ENCODE measurements at regions not wholly inside any gene's neighbourhood (a gene's known extent, or its start where the extent isn't known, plus 50 kb on each side); places are given as distances from the start of the nearest gene placed in this dataset.

- Histone ChIP-seq H3K27ac (ENCODE audit: low read depth, low read length, poor library complexity, severe bottlenecking) (no peak overlapping the region), H3F3A (ENCODE audit: insufficient read depth, low read length) (no peaks in the 10 kb centered on the region), H3K9me3 (ENCODE audit: low read length) (no peaks in the 10 kb centered on the region), H3K4me3 (ENCODE audit: low read depth, low read length, poor library complexity, severe bottlenecking) (no peak overlapping the region), H3K27me3 (ENCODE audit: insufficient read depth, low read length) (no peaks in the 10 kb centered on the region), H3K9ac (ENCODE audit: low read length) (no peak overlapping the region), H3K36me3 (ENCODE audit: insufficient read depth, low read length) (no peaks in the 10 kb centered on the region), H2AFZ (ENCODE audit: low read length) (no peak overlapping the region), H3K4me1 (ENCODE audit: insufficient read depth, low read length, severe bottlenecking) (no peaks in the 10 kb centered on the region), H3K4me2 (ENCODE audit: low read length) (no peak overlapping the region), H3K79me2 (ENCODE audit: insufficient read depth, low read length) (no peaks in the 10 kb centered on the region), H4K20me1 (ENCODE audit: insufficient read depth, low read length) (no peaks in the 10 kb centered on the region), H3K9me2 (ENCODE audit: low read depth, low read length) (no peaks in the 10 kb centered on the region)
- TF ChIP-seq EZH2 (IDR thresholded peaks at IDR 0.05; ENCODE audit: borderline replicate concordance, low read length) (no peak), CTCF (IDR thresholded peaks at IDR 0.05; ENCODE audit: low read length) (peak; percentile 42)
Measured at GRCh38 chrX:125998432-125998831, 167.7 kb downstream of the DCAF12L2 start.

GRCh38 chrX:126027229-126027628, 138.9 kb downstream of the DCAF12L2 start:
- Histone ChIP-seq H3K4me1 (ENCODE audit: insufficient read depth, low read length, severe bottlenecking) (no peaks in the 10 kb centered on the region), H3K27ac (ENCODE audit: low read depth, low read length, poor library complexity, severe bottlenecking) (no peak overlapping the region), H3K27me3 (ENCODE audit: insufficient read depth, low read length) (no peaks in the 10 kb centered on the region), H3F3A (ENCODE audit: insufficient read depth, low read length) (no peaks in the 10 kb centered on the region), H3K4me3 (ENCODE audit: low read depth, low read length, poor library complexity, severe bottlenecking) (no peak overlapping the region), H3K4me2 (ENCODE audit: low read length) (no peak overlapping the region), H3K36me3 (ENCODE audit: insufficient read depth, low read length) (no peaks in the 10 kb centered on the region), H3K9me2 (ENCODE audit: low read depth, low read length) (no peaks in the 10 kb centered on the region), H4K20me1 (ENCODE audit: insufficient read depth, low read length) (no peaks in the 10 kb centered on the region), H2AFZ (ENCODE audit: low read length) (no peak overlapping the region), H3K9me3 (ENCODE audit: low read length) (no peaks in the 10 kb centered on the region), H3K9ac (ENCODE audit: low read length) (no peak overlapping the region), H3K79me2 (ENCODE audit: insufficient read depth, low read length) (no peaks in the 10 kb centered on the region)
- TF ChIP-seq CTCF (IDR thresholded peaks at IDR 0.05; ENCODE audit: low read length) (no peak), EZH2 (IDR thresholded peaks at IDR 0.05; ENCODE audit: borderline replicate concordance, low read length) (no peak)

- Histone ChIP-seq H4K20me1 (ENCODE audit: insufficient read depth, low read length) (no peaks in the 10 kb centered on the region), H2AFZ (ENCODE audit: low read length) (no peak overlapping the region)
Measured at GRCh38 chrX:126030021-126030420, 136.1 kb downstream of the DCAF12L2 start.

More at GRCh38 chrX:126030021-126030420, 136.1 kb downstream of the DCAF12L2 start:
- no peak overlapping the region for H3K4me2 ChIP-seq (ENCODE audit: low read length)
- no peaks in the 10 kb centered on the region for H3K9me3 ChIP-seq (ENCODE audit: low read length)
- no peak overlapping the region for H3K27ac ChIP-seq (ENCODE audit: low read depth, low read length, poor library complexity, severe bottlenecking)
- TF ChIP-seq EZH2 (IDR thresholded peaks at IDR 0.05; ENCODE audit: borderline replicate concordance, low read length) (no peak), CTCF (IDR thresholded peaks at IDR 0.05; ENCODE audit: low read length) (no peak)
- no peaks in the 10 kb centered on the region for H3K36me3 ChIP-seq (ENCODE audit: insufficient read depth, low read length)
- H3K4me1 ChIP-seq (ENCODE audit: insufficient read depth, low read length, severe bottlenecking) = no peaks in the 10 kb centered on the region
- H3K9me2 ChIP-seq (ENCODE audit: low read depth, low read length) = no peaks in the 10 kb centered on the region
- H3F3A ChIP-seq (ENCODE audit: insufficient read depth, low read length) = no peaks in the 10 kb centered on the region
- no peak overlapping the region for H3K9ac ChIP-seq (ENCODE audit: low read length)
- no peak overlapping the region for H3K4me3 ChIP-seq (ENCODE audit: low read depth, low read length, poor library complexity, severe bottlenecking)
- no peaks in the 10 kb centered on the region for H3K79me2 ChIP-seq (ENCODE audit: insufficient read depth, low read length)
- H3K27me3 ChIP-seq (ENCODE audit: insufficient read depth, low read length) = no peaks in the 10 kb centered on the region
